Mesenteric fat pad (tissue), 1 donor: ENCODE measurements at regions not wholly inside any gene's neighbourhood (a gene's known extent, or its start where the extent isn't known, plus 50 kb on each side); places are given as distances from the start of the nearest gene placed in this dataset.
"Not testable (repeated sequence)": the region's sequence is repeated elsewhere in the genome, so short reads cannot be mapped to it uniquely, and the experiment has no call there.

Experiments used
- DNase-seq: peaks from one replicate; pipeline ENCODE4 v3.0.0-alpha.2; 2020; ENCODE audit warnings: low spot score
- donor health status: DM: yes; HTN: yes; CAD: no.

DNA sequence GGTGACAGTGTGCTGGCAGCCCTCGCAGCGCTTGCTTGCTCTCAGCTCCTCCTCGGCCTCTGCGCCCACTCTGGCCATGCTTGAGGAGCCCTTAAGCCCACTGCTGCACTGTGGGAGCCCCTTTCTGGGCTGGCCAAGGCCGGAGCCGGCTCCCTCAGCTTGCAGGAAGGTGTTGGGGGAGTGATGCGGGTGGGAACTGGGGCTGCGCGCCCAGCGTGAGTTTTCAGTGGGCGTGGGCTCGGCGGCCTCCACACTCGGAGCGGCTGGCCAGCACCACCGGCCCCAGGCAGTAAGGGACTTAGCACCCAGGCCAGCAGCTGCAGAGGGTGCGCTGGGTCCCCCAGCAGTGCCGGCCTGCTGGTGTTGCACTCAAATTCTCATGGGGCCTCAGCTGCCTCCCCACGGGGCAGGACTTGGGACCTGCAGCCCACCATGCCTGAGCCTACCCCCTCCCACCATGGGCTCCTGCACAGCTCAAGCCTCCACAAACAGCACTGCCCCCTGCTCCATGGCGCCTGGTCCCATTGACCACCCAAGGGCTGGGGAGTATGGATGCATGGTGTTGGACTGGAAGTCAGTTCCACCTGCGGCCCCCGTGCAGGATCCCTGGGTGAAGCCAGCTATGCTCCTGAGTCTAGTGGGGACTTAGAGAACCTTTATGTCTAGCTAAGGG lies 223.1 kb upstream of the PTPRD start:
- no peak for DNase-seq

DNA sequence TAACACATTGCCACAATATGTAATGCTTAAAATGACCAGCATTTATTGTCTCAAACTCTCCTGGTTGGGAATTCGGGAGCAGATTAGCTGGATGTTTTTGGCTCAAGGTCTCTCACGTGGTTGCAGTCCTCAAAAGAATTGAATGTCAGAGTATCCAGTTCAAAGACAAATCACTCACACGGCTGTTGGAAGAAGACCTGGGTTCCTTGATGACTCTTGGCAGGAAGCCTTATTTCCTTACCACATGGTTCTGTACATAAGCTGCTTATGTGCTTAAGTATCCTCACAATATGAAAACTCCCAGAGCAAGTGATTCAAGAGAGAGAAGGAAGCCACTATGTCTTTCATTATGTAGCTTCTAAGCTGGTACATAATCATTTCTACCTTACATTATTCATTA lies 230.3 kb upstream of the PTPRD start:
- no peak for DNase-seq

DNA sequence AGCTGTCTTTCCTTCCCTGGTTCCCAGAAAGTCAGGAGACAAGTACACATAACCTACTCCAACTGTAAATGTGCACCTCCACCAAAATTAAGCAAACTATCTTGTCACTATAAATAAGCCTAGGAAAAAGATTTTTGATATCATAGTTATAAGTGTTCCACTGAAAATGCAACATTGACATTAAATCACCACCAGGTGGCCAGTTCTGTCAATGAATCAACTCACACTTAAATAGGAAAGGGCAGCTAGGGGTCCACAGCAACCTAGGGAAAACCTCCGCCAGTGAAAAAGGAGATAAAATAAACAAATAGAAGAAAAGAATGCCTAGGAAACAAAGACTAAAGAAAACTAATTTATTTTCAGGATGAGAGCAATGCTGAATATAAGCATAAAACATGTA lies 243.0 kb upstream of the PTPRD start:
- DNase-seq = no peak

DNA sequence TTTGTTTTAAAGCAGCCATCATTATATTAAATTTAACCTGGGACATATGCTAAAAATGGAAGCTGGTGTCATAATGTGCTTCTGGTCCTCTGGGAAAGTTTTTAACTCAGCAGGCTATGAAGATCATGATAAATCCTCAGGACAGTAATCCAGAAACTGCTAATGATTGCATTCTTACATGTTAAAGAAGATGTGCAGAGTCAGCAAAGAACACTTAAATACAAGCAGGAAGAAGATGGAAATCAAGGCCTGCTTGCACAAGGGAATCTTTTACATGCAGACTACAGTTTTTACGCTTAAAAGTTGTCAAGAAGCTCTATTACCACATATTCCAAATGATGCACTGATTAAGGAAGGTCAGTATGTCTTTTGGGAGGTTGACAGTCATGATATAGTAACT lies 246.0 kb upstream of the PTPRD start:
- DNase-seq = no peak

DNA sequence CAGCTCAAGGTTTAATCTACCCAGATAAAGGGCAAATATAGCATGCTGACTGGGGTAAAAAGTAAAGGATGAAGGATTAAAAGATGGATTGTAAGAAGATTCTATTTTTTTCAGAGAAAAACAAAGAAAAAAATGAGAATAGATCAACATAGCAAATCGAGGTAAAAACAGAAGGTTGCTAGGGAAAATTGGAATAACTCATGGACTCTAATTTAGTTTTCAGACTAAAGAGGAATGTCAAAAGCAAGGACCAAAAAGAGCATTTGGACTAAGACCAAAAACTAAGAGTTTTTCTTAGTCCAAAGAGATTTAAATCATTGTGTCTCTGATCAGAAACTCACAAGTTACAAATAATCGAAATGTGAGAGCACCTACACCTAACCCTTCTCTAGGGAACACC lies 250.7 kb upstream of the PTPRD start:
- no peak for DNase-seq

DNA sequence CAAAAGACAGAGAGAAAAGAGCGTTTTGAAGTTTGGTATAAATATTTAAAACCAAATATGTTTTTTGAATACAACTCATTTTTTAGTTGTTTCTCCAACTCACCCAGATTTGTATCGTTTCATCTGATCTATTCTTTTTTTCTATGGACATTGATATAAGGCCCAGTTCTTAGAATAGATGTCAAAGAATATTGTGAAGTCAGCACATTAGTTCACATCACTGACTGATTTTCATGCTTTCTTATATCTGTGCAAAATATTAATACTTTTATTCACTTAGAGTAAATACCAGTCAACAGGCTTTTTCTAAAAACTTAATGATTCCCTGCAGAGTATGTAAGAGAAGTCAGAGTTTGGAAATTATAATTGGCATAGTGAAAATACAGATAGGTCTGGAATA lies 254.4 kb upstream of the PTPRD start:
- DNase-seq = no peak

DNA sequence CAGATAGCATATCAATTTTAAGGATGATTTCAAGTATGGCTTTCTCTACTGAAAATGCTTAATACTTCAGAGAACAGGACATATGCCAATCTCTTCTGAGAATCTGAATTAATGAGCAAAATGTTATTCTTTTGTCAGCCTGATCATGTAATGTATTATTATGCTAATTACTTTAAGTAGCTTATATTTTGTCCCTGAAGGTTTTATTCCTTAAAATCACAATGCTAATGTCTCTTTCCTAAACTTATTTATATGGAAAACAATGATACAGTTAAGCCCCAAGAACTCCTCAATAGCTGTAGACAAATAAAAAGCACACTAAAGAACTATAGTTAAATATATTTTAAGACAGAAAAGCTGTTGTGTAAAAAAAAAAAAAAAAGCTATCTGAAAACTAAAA lies 256.9 kb upstream of the PTPRD start:
- no peak for DNase-seq

DNA sequence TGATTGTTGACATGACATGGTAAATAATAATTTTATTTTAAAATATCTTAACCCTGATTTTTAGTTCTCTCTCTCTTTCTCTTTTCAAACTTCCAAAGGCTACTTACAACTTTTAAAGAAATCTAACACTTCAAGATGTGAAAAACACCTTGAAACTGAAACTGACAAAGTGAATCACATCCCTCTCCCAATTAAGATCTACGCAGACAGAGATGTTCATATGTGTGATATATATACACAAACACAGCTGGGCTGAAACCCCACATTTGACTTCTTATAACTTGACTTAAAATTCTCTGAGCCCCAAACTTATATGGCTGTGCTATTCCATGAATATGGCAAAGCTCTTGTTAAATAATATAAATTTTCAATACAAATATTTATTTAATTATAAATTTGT lies 261.2 kb upstream of the PTPRD start:
- DNase-seq = no peak

DNA sequence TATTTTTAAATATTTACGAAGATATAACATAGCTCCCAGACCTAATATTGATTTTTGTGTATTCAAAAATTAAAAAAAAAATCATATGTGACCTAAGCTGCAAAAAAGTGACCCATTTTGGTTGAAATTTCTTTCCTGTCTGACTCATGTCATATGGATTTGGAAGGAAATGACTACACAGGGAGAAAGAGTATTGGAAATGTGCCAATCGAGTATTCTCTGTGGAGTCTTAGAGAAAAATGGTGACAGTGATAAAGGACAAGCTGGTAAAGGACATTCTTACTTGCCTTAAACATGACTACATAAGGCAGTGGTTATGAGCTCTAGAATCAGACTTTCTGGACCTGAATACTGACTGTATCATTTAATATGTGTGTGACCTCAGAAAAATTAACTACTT lies 262.9 kb upstream of the PTPRD start:
- DNase-seq = no peak

DNA sequence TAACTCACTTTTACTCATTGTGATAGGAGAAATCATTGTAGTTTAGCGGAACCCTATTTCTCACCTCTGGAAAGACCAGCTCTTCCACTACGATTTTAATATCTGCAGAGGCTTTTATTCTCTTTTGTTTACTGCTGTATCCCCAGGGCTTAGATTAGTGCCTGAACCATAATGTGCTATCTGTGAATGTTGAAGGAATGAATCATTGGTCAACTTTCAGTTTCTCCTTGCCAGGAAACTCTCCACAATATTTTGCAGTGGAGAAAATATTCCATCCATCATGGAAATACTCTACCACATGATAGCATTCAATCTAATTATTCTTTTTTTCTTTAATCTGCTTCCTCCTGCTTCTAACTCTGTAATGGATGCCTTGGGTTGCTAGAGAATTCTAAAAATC lies 263.5 kb upstream of the PTPRD start:
- no peak for DNase-seq

DNA sequence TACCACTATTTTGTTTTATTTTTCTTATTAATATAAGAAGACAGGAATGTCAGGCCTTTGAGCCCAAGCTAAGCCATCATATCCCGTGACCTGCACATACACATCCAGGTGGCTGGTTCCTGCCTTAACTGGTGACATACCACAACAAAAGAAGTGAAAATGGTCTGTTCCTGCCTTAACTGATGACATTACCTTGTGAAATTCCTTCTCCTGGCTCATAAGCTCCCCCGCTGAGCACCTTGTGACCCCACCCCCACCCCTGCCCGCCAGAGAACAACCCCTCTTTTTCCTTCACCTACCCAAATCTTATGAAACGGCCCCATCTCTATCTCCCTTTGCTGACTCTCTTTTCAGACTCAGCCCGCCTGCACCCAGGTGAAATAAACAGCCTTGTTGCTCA lies 277.5 kb upstream of the PTPRD start:
- DNase-seq = not testable (repeated sequence)

DNA sequence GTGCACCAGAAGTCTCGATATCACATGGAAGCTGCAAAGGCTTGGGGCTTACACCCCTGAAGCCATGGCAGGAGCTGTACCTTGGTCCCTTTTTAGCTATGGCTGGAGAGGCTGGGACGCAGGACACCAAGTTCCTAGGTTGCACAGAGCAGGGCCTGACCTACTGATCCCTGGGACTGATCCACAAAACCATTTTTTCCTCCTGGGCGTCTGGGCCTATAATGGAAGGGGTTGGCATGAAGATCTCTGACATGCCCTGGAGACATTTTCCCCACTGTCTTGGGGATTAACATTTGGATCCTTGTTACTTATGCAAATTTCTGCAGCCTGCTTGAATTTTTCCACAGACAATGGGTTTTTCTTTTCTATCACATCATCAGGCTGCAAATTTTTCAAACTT lies 286.7 kb upstream of the PTPRD start:
- DNase-seq = no peak

DNA sequence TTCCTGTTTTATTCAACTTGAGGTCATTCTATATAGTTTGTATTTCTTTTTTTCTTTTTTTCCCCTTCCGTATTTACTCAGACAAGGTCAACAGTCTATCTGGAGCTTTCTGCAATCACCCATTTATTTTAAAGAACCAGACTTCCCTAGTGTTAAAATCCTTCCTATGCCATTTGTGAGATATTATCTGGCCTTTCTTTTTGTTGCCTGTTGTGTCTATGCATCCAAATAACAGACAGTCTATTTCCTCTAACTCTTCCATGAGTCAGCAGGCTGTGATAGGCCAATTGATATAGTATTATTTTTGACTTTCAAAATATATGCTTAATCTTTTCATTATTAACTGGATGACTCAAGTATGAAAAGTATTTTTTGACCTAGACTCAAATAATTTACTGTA lies 291.2 kb upstream of the PTPRD start:
- no peak for DNase-seq

DNA sequence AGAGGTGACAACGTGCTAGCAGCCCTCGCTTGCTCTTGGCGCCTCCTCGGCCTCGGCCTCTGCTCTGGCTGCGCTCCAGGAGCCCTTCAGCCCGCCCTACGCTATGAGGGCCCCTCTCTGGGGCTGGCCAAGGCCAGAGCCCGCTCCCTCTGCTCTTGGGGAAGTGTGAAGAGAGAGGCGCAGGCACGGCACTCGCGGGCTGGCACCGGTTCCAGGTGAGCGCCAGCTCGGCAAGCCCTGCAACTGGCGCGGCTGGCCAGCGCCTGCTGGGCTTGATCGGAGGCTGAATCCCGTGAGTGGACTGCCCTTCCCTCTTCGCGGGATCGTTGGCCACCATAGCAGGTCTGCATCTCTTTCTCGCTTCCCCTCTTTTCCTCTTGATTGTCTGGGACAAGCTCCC lies 298.0 kb upstream of the PTPRD start:
- DNase-seq = no peak

DNA sequence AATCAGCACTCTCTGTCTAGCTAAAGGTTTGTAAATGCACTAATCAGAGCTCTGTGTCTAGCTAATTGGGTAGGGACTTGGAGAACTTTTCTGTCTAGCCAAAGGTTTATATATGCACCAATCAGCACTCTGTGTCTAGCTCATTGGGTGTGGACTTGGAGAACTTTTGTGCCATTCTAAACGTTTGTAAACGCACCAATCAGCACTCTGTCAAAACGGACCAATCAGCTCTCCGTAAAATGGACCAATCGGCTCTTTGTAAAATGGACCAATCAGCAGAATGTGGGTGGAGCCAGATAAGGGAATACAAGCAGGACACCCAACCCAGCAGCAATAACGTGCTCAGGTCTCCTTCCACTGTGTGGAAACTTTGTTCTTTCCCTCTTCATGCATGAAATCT lies 298.6 kb upstream of the PTPRD start:
- no peak for DNase-seq

DNA sequence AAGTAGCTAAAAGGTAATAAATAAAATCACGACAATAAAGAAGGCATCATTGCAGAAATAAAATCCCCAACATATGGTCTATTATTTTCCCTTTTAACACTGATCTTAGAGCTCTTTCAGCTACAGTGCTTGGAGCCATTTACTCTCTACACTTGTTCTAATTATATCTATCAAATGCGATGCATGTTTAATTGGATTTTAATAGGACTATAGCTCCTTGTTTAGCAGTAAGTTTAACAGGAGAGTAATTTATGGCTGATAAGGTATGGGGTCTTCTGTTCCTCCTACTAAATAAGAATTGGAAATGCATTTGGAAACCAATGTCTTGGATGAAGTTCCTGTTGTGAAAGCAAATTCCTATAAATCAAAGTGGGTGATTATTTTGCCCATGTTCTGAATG lies 304.2 kb upstream of the PTPRD start:
- DNase-seq = no peak

DNA sequence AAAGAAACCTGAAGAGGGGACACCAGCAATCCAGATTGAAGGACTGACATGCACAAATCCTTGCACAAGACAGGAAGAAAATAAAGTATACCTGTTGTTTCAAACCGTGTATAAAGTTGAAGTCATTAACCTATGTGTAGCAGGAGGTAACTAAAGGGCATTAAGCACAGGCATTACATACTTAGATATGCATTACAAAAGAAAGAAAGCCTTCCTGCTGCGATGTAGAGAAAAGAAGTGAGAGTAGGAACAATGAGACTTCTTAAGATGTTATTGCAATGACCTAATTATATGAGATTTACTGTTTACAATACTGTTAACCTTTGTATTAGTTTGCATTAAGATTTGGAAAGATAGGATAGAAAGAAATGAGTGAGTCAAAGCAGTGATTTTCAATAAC lies 308.9 kb upstream of the PTPRD start:
- DNase-seq = no peak

DNA sequence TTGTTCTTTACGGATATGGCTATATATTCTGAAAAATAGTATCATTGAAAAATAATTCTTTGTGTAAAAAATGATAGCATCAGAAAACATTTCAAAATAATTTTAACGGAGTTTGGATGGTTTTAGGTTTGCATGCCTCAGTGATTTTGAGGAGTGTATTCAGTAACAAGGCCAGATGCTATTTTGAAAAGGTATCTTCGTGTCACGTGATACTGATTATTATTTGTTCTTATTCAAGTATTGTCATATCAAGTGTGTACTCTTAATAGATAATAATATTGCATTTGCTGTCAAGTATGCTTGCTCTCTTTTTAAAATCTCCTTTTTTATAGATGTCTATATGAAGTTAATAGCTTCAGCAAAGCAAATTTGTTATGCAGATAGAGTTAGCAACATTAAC lies 313.1 kb upstream of the PTPRD start:
- no peak for DNase-seq

DNA sequence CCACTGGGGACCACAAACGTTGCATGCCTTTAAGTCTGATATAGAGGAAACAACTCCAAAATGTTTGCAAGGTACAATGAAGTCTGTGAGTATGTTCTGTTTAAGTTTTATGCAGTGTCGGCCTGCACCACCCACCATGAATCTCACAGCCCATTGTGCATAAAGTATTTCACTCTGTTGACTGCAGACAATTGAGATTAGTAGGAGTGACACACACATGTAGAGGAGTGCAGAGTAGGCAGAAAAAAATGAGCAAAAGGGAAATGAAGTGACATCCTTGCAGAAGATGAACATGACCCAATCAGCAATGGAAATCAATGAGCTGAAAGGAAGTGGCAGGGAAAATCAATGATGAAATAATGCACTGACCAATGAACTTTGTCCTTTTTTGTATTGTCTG lies 315.6 kb upstream of the PTPRD start:
- no peak for DNase-seq

DNA sequence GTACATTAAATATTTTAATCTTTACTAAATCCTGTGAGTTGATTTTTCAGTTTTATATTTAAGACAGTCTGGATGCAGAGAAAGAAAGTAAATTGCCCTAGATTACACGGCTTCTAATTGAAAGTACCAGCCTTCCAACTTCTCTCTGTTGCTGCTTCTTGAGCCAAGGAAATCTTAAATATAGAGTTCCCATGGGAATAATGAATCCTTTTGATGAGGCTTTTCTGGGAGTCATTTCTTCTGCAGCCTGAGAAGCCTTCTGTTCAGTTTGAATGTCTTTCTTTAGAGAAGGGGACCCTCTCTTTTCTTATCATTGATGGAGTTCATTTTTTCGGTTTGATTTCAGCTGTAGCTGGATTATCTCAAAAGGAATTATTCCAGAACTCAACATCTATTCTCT lies 317.3 kb upstream of the PTPRD start:
- DNase-seq = no peak

DNA sequence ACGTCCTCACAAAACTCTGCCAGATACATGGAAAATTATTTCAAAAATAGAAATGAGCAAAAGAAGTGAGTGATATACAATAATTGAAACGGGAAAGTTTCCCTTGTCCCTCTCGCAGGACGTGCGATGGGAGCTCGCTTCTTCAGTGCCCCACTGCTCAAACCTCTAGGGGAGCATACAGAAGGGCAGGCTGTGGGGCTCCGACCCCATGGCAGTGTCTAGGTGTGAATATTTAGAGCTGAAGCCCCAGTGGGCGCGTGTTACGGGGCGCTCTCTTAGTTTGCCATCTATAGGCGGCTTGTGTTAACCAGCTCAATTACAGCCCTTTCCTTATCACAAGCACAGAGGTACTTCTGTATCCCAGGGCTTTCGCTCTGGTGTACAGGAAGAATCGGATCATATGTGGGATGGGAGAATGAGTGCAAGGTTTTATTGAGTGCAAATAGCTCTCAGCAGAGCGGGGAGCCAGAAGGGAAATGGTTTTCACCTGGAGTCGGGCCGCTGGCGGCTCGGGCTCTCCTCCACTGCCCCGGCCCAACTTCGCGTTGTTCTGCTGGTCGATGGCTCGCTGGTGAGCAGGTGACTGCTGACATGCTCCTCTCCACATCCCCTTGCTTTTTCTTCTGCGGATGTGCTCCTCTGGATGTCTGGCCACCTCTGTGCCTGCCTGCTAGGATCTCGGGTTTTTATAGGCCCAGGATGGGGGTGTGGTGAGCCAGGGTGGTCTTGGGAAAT lies 334.0 kb upstream of the PTPRD start:
- DNase-seq = no peak

DNA sequence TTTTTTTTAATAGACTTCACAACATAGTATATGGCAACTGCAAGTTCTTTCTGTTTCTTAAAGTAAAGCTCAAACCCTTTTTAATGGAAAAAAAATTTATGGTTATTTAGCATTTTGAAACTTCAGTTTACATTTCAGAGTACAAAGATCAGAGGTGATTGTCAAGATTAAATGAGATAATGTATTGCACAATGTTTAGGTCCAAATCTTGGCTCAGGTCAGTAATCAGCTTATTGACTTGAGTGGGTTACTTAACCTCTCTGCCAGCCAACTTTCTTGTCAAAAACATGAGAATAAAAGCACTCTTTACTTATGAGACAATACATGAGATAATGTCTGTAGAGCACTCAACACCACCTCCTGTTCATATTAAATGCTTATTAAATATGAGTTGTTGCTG lies 345.1 kb upstream of the PTPRD start:
- no peak for DNase-seq

DNA sequence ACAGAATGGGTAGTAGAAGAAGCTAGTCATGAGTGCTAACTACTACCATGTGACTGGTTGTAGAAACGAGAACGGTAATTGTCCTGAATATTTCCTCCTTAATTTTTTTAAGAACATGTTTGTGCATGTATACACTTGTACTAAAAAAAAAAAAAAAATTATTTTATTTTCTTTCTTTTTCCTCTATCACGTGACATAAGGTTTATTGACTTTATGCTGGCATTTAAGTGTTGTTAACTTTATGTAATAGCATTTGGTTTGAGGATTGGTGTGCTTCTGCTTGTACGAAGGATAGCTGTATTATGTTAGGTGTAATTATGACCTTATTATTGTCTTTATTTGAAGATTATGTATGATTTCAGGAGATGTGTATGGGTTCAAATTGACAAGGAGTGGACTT lies 349.1 kb upstream of the PTPRD start:
- DNase-seq = no peak
